ENCODE measurements at regions not wholly inside any gene's neighbourhood (a gene's known extent, or its start where the extent isn't known, plus 50 kb on each side); places are given as distances from the start of the nearest gene placed in this dataset.
"Not testable (repeated sequence)": the region's sequence is repeated elsewhere in the genome, so short reads cannot be mapped to it uniquely, and the experiment has no call there.

DNA sequence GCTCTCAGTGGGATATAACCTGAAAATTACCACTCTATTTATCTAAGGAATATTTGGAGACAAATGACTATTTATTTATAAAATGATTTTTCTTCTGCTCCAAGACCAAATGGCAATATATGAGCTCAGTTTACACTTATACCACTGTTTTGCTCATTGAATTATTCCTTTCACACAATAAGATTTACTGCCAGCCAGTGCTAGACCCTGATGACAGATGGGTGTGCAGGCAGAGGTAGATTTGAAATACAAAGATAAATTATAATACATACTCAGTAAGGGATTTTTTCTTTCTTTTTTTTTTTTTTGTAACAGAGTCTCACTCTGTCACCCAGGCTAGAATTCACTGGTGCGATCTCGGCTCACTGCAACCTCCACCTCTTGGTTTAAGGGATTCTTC lies 980.3 kb downstream of the EPHA3 start:
- DNase-seq = no peak

DNA sequence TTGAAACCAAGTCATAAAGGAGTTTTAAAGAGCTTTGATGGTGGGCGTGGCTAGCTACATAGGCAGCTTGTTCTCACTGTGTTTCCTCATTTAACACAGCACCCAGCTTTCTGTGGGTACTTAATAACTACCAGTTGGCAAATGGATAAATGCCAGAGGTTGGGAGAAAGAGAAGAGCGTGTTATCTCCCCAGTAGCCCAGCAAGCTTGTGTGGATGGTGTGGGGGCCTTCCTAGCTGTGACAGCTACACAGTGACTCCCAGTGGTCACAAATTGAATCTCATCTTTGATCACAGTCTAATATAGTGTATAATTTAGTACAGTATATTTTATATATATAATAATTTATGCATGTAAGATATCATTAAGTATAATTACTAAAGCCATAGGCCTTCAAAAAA lies 984.1 kb downstream of the EPHA3 start:
- DNase-seq = no peak

DNA sequence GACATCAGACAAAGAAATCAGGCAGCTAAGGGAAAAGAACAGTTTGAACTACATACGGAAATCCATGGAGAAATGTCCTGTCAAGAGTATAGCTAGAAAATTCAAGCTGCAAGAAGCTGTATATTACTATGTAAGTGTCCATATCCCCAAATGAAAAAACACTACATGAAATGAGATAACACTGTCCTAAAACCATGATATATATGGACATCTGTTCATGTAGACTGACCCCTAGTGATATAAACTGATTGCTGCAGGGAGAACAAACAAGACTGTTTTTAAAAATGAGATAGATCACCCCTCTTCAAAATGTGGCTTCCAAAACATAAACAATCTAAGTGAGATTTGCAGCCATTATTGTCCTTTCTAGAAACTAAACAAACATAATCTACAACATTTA lies 985.6 kb downstream of the EPHA3 start:
- no peak for DNase-seq

DNA sequence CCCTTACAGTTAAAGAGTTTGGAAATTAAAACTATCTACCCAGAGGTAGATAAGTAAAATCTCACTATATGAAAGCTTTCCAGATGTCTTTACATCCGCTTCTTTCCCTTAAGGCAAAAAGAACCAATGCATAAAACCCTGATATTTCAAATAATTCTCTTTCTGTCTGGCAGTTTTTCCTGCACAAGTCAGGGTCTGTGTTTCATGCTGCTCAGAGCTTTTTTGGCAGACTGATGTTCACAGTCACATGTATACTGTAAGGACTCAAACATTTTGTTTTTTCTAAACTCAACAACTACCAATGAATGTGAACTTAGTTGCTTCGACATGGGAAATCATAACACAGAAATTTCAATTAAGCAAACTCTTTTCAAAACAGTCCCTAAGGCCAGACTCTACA lies 988.4 kb downstream of the EPHA3 start:
- no peak for DNase-seq

DNA sequence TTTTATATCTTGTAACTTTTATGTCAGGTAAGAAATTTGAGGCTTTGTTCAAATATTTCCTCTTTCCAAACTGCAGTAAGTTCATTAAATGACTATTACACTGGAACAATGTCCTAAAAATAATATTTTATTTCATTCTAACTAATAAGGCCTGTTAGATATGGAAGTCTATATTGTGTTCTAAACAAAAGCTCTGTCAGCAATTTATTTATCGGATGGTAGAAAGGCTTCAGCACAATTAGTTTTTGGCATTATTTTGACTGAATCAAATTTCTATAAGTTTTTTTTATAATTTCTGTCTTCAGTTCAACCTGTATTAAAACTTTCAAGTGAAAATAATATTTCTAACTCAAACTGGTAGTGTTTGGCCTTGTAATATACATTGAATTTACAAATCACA lies 992.1 kb downstream of the EPHA3 start:
- DNase-seq = no peak

DNA sequence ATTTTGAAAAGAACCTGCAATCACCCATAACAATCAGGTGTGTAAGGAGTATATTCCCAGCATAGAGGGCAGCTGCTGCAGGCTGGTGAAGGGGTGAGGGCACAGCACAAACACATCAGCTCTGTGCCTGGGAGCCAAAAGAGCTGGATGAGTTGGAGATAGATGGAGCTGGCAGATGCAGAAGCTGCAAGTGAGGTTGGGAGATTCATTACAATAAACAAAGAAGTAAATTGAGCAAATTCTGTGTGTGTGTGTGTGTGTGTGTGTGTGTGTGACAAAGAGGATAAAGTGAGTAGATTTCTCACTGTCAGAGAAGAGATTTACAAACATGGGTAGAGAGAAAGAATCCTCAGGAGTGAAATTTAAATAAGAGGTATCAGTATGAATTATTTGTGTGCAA lies 994.7 kb downstream of the EPHA3 start:
- DNase-seq = no peak

DNA sequence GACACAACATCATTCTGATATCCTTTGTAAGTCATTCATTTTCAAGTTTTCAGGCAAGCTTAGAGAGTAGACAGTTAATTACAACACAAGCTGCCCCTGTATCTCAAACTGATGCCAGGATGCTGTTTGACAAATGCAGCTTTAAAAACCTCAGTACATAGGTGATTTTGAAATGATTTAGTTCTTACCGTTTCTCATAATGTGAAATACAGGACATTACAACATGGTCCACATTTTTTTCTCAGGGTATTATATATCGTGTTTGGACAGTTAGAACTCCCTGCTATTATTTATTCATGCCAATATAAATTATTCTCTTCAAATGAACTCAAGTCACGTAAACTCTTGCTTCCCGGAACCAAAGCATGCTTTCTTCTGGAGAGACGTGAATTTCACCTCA lies 1013.9 kb downstream of the EPHA3 start:
- no peak for DNase-seq

DNA sequence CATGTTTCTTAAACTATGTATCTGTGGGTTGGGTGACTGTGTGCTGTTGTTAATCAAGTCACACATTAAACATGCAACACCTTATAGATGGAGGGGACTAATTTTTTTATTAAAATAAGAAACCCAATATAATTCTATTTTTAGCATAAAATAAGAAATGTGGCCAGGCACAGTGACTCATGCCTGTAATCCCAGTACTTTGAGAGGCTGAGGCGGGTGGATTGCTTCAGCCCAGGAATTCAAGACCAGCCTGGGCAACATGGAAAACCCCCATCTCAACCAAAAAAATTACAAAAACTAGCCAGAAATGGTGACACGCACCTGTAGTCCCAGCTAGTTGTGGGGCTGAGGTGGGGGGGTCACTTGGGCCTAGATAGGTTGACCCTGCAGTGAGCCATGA lies 1021.0 kb downstream of the EPHA3 start:
- DNase-seq = no peak

DNA sequence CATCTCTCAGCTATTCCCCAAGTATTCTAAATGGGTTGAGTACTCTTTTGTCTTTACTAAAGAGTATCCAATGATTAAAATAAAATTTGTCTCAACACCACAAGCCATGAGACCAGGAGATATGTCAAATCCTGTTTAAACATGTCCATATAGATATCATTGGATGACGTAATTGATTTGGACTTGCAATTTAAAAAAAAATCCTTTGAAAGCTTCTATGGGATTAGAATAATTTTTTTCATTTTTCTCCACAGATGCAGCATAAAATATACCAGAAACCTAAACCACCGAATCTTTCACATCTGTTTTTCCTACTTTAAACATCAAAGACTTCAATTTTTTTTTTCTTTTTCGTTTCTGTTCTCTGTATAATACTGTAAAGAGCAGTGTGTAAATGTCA lies 1022.3 kb downstream of the EPHA3 start:
- DNase-seq = no peak

DNA sequence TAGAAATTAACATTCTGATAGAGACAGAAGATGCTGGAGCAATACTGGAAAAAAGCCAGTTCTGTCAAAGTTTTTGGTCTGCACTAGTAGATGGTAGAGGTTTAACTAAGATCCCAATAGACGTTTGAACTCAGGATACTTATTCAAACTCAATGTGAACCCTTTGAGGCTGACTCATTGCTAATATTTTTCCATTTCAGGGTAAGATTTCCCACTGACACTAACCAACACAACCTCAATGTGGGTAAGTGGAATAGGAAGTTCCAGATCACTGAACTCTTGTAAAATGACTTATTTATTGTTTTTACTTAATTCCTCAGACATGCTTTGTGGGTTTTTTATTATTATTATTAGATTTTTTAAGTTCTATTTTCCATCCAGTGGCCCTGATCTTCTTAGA lies 1024.8 kb downstream of the EPHA3 start:
- no peak for DNase-seq

DNA sequence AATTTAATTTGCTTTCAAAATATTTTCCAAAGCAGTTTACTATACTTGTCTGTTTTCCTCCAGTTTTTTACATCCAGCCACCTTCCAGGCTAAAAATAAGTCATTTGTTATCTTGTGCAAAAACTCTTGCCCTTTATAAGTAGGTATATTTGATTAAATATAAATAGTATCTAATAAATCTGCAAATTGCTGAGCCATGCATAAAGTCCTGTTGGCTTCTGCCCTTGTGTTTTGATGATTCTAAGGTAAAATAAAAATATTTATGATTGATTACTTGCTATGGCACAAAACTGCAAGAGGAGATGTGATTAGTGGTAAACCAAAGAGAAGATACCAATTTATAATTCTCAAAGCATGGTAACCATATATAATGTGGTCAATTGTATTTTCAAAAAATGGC lies 1026.7 kb downstream of the EPHA3 start:
- no peak for DNase-seq

DNA sequence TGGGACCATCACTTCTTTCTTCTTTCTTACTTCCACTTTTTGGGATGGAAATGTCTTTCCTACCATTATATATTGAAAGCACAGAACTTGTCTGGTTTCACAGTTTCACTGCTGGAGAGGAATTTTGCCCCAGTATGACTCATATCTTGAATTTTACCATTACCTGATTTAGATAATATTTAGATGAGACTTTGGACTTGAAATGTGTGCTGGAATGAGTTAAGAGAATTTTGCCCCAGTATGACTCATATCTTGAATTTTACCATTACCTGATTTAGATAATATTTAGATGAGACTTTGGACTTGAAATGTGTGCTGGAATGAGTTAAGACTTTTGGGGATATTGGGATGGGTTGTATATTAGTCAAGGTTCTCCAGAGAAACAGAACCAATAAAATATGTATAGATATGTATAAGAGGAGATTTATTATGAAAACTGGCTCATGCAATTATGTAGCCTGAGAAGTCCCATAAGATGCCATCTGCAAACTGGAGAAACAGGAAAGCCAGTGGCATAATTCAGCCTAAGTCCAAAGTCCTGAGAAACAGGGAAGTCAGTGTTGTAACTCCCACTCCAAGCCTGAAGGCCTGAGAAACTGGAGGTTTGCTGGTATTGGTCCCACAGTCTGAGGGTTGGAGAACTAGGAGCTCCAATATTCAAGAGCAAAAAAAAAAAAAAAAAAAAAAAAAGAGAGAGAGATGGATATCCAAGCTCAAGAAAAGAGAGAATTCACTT lies 1029.2 kb downstream of the EPHA3 start:
- no peak for DNase-seq

DNA sequence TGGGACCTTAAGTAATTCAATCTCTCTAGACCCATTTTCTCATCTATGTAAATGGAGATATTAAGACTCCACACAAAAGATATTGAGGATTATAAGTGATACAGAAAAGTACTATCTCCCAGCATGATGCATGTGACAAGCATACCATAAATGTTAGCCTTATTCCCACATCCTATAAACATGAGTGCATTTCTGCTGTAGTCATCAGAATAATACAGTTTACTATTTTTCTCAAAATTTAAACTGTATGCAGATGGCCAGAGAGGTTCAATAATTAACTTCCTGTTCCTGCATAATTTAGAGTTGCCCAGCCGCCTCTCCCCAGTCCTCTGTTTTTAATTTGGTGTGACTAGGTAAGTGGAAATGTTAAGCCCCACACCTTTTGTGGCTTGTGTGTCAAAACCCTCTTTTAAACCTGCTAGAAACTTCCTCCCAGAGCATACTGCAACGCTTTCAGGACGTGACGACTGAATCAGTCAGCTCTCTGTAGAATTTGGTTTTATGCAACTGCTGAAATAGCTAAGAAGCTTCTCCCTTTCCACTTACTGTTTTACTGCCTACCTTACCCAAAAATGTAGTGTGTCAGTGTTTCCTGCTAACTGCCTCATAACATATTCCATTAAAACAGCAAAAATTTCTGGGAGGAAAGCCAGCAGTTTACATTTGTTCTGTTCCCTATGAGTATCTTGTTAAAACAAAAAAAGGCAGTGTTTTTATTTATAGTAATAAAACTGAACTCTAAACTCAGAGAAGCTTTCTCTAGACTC lies 1037.9 kb downstream of the EPHA3 start:
- no peak for DNase-seq

DNA sequence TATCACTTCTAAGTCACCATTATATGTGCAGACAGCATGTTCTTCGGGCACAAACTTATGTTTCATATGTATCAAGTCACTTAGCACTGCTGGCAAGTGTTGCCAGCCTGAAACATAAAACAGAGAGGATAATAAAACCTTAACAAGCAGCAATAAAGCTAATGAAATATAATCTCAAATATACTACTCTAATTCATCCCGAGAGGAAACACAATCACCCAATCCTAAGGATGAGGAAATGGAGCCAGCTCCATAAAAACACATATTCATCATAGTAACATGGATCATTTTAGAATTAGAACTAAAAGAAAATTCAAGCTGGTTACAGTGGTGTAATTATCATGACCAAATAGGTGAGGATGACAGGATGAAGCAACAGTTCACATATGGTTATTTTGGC lies 1072.7 kb downstream of the EPHA3 start:
- no peak for DNase-seq

DNA sequence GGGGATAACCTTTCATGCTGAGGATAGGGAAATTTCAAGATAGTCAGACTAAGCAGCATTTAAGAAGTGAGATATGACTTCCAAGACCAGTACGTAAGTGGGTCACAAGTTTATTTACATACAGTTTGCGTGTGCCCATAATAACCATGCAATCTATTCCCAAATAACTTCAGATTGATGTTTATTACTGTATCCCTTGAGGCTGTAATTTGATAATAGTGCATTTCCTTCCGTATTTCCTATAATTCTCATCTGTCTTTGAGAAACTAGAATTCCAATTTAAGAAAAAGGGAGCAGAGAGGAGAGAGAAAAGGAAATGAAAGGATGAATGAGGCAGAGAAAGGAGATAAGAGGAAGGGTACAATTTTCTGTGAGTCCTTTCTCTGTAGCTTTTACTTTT lies 1073.1 kb downstream of the EPHA3 start:
- DNase-seq = no peak

DNA sequence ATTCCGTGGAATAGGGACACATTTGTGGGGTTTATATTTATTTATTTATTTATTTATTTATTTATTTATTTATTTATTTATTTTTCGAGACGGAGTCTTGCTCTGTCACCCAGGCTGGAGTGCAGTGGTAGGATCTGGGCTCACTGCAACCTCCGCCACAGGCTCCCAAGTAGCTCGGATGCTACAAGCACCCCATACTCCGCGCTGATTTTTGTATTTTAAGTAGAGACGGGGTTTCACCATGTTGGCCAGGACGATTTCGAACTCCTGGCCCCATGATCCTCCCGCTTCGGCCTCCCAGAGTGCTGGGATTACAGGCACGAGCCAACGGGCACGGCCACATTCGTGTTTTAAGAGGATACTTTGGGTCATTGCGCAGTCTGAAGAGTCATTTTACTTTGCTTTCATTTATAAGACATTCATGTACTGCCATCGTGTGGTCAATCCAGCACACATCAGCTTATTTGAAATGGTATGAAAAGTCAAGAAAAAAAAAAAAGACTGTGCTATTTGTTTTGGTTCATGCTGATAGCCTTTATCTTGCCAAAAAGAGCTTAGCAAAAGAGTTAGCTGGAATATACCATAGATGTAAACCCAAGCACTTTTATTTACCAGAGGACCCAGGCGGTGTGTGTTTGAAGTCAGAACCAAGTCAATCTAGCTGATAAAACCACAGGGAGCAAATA lies 1075.0 kb downstream of the EPHA3 start:
- not testable (repeated sequence) for DNase-seq

DNA sequence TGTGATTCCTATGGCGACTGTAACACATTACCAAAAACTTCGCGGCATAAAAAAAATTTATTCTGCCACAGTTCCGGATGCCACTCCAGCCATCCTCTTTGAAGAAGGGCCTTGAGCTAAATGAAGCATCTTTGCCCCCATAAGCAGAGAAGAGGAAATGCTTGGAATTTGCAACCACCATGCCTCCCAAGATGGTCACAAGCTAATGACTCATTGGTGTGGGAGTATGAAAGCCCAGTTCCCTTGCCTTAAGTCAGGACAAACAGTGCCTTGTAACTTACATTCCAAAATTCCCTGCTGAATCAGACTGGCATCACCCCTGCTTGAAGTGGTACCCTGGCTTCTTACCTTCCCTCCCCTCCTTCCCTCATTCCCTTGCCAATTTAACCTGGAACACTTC lies 1077.4 kb downstream of the EPHA3 start:
- no peak for DNase-seq

DNA sequence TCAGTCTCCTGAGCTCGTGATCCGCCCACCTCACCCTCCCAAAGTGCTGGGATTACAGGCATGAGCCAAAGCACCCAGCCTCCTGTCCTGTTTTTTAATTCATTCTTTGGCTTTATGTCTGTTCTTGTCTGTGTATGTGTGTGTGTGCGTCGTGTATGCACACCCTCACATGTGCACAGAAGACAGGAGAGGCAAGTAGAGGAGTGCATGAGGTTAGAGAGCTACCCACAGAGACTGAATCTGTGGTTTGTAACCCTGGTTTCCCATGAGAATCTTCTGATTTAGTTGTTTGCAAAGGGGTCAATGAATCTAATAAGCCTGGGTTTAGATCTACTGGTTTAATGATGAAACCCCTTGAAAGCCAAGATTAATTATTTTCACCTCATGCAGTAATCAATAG lies 1090.0 kb downstream of the EPHA3 start:
- DNase-seq = not testable (repeated sequence)

DNA sequence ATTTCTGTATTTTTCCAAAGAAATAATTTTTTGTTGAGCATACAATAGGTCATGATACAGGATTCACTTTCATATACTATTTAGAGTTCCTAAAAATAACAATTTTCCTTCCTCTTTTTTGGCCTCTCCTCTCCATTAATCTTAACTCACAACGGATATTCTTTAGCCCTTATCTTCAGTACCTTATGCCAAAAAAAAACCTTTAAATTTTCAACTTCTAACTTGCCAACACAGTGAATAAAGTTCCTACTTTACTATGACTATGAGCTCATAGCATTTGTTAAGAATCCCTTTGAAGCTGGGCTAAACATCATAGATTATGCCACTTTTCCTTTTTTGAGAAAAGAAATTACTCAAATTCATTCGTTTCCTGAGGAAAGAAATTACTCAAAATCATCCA lies 1095.5 kb downstream of the EPHA3 start:
- DNase-seq = not testable (repeated sequence)

DNA sequence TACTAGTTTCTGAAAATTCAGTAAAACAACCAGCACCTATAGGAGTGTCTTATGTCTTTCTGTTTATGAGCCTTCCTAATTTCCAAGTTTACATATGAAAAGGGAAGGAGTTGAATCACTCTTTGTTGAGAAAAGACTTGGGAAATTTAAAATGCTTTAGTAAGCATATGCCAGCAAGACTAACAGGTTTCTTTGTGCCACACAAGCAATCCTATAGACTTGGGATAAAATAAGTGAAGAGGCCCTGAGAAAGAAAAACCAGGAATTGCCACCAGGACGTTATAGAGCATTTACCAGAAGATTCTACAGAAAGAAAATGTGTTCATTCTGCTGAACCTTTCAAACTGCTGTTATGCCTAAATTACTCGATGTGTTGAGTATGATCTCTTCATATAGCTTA lies 1099.1 kb downstream of the EPHA3 start:
- not testable (repeated sequence) for DNase-seq

DNA sequence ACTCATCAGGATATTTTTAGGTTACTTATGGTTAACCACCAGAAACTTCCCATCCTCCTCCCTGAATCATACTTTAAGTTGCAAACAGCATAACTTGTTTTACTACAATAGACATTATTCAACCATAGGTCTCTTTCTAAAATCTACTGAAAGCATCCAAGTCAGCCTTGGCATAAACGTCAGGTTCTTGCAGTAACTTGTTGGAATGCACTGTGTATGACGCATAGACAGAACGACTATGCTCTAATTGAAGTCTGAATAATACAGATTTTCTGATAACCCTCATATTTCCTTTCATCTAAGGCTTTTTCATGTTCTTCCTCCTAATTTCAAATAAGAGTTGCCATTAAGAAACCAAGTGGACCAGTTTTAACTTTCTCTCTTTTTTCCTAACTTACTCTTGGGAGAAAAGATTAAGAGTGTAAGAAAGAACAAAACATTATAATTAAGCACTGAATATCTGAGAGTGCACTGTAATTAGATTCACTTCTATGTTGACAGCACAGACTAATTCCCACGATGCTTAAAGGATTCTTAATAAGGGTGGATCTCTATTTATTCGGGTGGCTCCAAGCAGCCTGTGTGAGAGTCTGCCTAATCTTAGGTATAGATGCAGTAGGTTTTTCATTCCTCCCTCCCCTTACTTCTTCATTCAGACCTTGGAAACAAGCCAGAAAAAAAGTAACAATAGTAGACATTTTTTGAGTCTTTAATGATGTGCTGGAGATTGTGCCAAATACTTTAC lies 1100.1 kb downstream of the EPHA3 start:
- not testable (repeated sequence) for DNase-seq

DNA sequence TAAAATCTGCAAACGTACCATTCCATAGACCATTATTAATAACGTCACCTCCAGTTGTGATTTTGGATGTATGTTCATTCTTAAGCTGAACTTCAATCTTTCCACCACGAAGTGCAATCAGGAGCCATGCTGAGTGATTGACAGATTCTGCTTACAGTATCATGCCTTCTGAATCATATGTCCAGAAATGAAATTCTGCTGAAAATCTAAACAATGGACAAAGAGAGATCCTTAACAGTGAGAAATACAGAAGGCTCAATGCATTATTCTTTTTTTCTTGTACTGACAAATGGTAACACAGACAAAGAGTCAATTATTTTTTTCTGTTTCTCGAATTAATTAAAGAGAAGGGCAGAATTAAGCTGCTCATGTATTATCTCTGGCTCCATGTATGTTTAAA lies 1114.5 kb downstream of the EPHA3 start:
- DNase-seq = no peak

DNA sequence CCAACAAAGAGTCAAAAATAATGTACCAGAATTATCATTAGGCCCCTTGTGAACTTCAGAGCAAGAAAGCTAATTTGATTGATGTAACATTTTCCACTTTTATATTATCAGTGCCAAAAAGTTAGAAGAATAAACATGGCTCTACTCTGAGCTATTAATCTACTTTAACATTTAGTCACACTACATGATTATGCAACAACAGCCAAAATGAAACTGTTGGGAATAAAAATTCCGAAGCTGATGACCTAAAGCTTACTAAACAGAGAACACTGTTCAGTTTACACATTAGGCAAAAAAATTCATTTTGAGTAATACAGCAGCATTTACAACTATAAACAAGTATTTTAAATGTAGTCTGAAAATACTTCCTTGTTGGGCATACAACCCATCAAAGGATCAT lies 1134.1 kb downstream of the EPHA3 start:
- no peak for DNase-seq

Data from GF-D8 (cell line).